NCI-H128 (cell line): ENCODE measurements at regions not wholly inside any gene's neighbourhood (a gene's known extent, or its start where the extent isn't known, plus 50 kb on each side); places are given as distances from the start of the nearest gene placed in this dataset.

Experiments
- DNase-seq: peaks from one replicate; lab custom pipeline; 2025; ENCODE audit not compliant: unreplicated experiment; lab: John Stamatoyannopoulos, UW

- no peak for DNase-seq
Observed at GRCh38 chr13:73939071-73939380, 195.2 kb downstream of the KLF12 start.

GRCh38 chr13:73938372-73939070 lies 195.7 kb downstream of the KLF12 start:
- no peak for DNase-seq

GRCh38 chr13:73937441-73937840 lies 196.8 kb downstream of the KLF12 start:
- DNase-seq, result no peak

GRCh38 chr13:73935991-73936390 lies 198.2 kb downstream of the KLF12 start:
- DNase-seq, result no peak

GRCh38 chr13:73934771-73935170 lies 199.4 kb downstream of the KLF12 start:
- no peak for DNase-seq

- DNase-seq, result no peak
Observed at GRCh38 chr13:73934215-73934641, 200.0 kb downstream of the KLF12 start.

- DNase-seq, result no peak
Observed at GRCh38 chr13:73933795-73934194, 200.4 kb downstream of the KLF12 start.

GRCh38 chr13:73932091-73932490 lies 202.1 kb downstream of the KLF12 start:
- no peak for DNase-seq

- no peak for DNase-seq
Observed at GRCh38 chr13:73929287-73929932, 204.8 kb downstream of the KLF12 start.

- no peak for DNase-seq
Observed at GRCh38 chr13:73924607-73925006, 209.6 kb downstream of the KLF12 start.

- no peak for DNase-seq
Observed at GRCh38 chr13:73922493-73923393, 211.5 kb downstream of the KLF12 start.

GRCh38 chr13:73918691-73919090 lies 215.5 kb downstream of the KLF12 start:
- no peak for DNase-seq

- DNase-seq, result no peak
Observed at GRCh38 chr13:73913751-73914518, 220.3 kb downstream of the KLF12 start.

GRCh38 chr13:73913079-73913740 lies 221.0 kb downstream of the KLF12 start:
- DNase-seq, result no peak

- no peak for DNase-seq
Observed at GRCh38 chr13:73911361-73911760, 222.8 kb downstream of the KLF12 start.

GRCh38 chr13:73910733-73911132 lies 223.5 kb downstream of the KLF12 start:
- DNase-seq, result no peak

GRCh38 chr13:73908809-73909208 lies 225.4 kb downstream of the KLF12 start:
- no peak for DNase-seq

GRCh38 chr13:73904625-73905024 lies 229.6 kb downstream of the KLF12 start:
- no peak for DNase-seq

GRCh38 chr13:73903561-73903960 lies 230.6 kb downstream of the KLF12 start:
- no peak for DNase-seq

- DNase-seq, result no peak
Observed at GRCh38 chr13:73902847-73903246, 231.4 kb downstream of the KLF12 start.

GRCh38 chr13:73902296-73902695 lies 231.9 kb downstream of the KLF12 start:
- no peak for DNase-seq
